GM18505 (cell line): ENCODE measurements at regions not wholly inside any gene's neighbourhood (a gene's known extent, or its start where the extent isn't known, plus 50 kb on each side); places are given as distances from the start of the nearest gene placed in this dataset.

Experiments used
- ATAC-seq: cut with Tn5 transposase; IDR thresholded peaks from one replicate; pipeline ENCODE4 v1.9.1; 2021; ENCODE audit not compliant: unreplicated experiment
- POLR2A ChIP-seq: IDR thresholded peaks from 4 replicates; pipeline ENCODE4 v1.6.1; 2011; ENCODE audit warnings: borderline replicate concordance; ENCODE audit not compliant: insufficient read depth, insufficient read length; ENCODE audit errors: extremely low read depth

GRCh38 chr18:29248805-29249204 is 1071.9 kb upstream of the CDH2 start:
- no peak for TF ChIP-seq POLR2A
- ATAC-seq, result no peak

- no peak for TF ChIP-seq POLR2A
- ATAC-seq, result no peak
Measured at GRCh38 chr18:29241199-29241598, 1064.3 kb upstream of the CDH2 start.

- ATAC-seq, result no peak
- no peak for TF ChIP-seq POLR2A
Measured at GRCh38 chr18:29234751-29235150, 1057.8 kb upstream of the CDH2 start.

- no peak for ATAC-seq
- no peak for TF ChIP-seq POLR2A
Measured at GRCh38 chr18:29226213-29226612, 1049.3 kb upstream of the CDH2 start.

- no peak for ATAC-seq
- TF ChIP-seq POLR2A, result no peak
Measured at GRCh38 chr18:29225351-29225750, 1048.4 kb upstream of the CDH2 start.

DNA sequence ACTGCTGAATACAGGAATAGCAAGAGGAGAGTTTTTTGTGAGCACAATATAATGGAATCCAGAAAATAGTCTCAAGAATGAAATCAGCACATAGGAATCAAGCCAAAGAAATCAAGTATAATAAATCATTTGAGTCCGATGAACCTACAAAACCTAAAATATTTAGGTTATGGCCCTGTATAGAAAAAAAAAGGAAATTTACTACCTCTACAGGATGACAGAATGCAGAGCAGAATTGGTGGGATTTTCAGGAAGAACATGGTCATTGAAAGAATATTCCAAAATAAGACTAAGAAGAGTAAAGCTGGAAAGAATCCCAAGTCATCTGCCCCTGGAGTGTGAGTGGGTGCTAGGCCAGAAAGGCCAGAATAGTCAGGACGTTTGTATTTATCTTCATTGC is 1041.2 kb upstream of the CDH2 start:
- ATAC-seq, result no peak
- TF ChIP-seq POLR2A, result no peak

GRCh38 chr18:29217124-29217915 is 1040.4 kb upstream of the CDH2 start:
- no peak for ATAC-seq
- TF ChIP-seq POLR2A, result no peak

GRCh38 chr18:29198834-29199233 is 1021.9 kb upstream of the CDH2 start:
- no peak for ATAC-seq
- TF ChIP-seq POLR2A, result no peak

DNA sequence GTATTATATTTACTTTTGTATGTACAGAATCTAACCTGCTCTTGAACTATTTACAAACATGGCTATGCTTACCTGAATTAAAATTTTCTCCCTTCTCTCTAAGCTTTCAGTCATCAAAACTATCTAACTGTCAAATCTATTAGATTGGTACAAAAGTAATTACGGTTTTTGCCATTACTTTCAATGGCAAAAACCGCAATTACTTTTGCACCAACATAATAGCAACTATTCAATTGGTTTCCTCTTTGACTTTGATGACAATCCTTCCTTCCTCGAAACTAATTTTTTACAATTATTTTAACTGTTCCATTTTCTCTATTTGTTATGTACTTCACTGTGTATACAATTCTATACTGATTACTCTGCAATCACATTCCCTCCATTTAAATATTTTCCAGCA is 1019.4 kb upstream of the CDH2 start:
- no peak for TF ChIP-seq POLR2A
- ATAC-seq, result no peak

DNA sequence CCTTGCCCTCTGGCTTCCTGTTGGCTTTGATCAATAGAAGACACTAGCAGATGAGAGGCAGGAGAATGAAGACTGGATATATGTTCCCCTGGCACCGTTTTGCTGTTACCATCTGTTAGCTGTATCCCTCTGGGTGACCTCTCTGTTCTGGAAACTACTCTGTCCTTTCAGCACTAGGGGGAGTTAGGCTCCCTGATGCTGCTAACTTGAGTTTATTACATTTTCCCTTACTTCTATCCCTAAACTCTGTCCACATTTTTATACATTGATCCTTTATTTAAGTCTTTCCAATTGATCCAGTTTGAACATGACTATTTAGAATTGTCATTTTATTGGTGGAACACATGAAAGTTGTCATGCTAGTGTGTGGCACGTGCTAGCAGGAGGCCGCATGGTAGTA is 1014.3 kb upstream of the CDH2 start:
- TF ChIP-seq POLR2A, result no peak
- ATAC-seq, result no peak

DNA sequence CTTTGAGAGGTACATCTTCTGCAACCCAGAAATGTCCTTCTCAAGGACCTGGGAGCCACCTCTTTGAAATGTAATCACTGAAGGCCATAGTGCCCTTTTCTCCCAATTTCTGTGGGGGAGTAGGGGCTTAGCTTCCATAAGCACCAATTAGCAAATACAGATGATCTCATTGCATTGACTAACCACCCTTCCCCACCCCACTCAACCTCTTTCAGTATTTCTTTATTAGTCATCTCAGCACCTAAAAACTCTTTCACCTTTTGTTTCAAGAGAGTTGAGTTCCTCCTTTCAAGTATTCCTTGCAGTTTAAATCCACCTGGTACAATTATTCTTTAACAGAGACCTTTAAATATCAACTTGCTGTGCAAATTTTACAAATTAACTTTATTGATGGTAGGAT is 1011.8 kb upstream of the CDH2 start:
- no peak for TF ChIP-seq POLR2A
- no peak for ATAC-seq

DNA sequence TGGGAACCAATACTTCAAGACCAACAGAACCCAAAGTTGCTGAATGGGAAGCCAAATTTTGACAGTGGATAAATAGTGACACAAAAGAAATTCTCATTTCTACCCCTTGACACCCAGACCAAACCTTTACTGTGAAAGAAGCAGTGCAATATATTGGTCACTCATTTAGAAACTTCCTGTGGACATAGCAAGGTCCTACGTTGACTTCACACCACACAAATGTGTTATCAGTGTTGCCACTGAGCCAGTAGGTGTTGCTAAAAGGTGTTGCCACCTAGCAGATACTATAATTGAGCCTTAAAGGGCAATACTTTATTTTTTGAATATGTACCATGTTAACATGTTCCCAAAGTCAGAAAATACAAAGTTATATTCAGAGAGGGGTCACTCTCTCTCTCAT is 1008.9 kb upstream of the CDH2 start:
- no peak for ATAC-seq
- TF ChIP-seq POLR2A, result no peak

GRCh38 chr18:29184654-29185053 is 1007.7 kb upstream of the CDH2 start:
- ATAC-seq, result no peak
- TF ChIP-seq POLR2A, result no peak

GRCh38 chr18:29181151-29181901 is 1004.4 kb upstream of the CDH2 start:
- no peak for TF ChIP-seq POLR2A

More at GRCh38 chr18:29181151-29181901, 1004.4 kb upstream of the CDH2 start:
- no peak for ATAC-seq
